ENCODE measurements at regions not wholly inside any gene's neighbourhood (a gene's known extent, or its start where the extent isn't known, plus 50 kb on each side); places are given as distances from the start of the nearest gene placed in this dataset.

DNA sequence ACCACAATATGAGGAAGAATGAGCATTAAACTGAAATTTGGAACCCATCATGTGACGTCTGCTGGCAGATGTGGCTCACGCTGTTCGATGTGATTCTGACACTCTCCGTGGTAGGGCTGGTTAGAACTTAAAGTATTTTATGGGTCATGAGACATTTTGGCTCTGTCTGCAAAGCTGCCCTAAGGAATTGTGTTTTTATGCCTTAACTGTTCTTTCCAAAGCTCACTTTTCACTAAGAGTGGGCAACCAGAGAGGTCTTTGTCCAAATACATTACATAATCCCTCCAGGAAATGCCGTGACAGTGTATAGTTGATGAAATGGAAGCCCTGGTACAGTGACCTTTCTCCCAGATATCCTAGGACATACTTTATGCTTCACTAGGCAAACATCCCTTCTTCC, 119.1 kb downstream of the AQP4 start:
- DNase-seq = no peak
- intact Hi-C loops (cut with DNase I) = no loop called here

- DNase-seq = no peak
- intact Hi-C loops (cut with DNase I) = no loop called here
These were observed 120.0 kb downstream of the AQP4 start for GRCh38 chr18:26745288-26746181.

- DNase-seq = no peak
- intact Hi-C loops (cut with DNase I) = no loop called here
These were observed 123.7 kb downstream of the AQP4 start for GRCh38 chr18:26741758-26742157.

- DNase-seq = no peak
- intact Hi-C loops (cut with DNase I) = no loop called here
These were observed 124.5 kb downstream of the AQP4 start for GRCh38 chr18:26741048-26741447.

DNA sequence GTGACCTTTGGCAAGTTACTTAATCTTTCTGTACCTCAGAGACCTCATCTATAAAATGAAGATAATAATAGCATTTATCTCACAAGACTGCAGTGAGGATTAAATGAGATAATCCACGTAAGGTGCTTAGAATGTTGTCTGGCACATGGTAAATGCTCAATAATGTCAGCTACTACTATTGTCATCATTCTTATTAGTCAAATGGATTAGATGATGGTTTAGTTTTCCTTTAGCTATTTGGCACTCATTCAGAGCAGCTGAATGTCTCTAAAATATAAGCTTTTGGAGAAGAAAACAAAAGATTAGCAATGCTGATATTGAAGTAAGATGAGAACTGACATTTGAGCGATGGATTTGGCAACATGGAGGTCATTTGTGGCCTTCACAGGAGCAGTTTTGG, 125.1 kb downstream of the AQP4 start:
- DNase-seq = no peak
- intact Hi-C loops (cut with DNase I) = no loop called here

GRCh38 chr18:26738706-26739105, 126.8 kb downstream of the AQP4 start:
- intact Hi-C loops (cut with DNase I) = no loop called here
- no peak for DNase-seq

GRCh38 chr18:26736301-26736700, 129.2 kb downstream of the AQP4 start:
- DNase-seq = no peak
- intact Hi-C loops (cut with DNase I) = no loop called here

- no peak for DNase-seq
- intact Hi-C loops (cut with DNase I) = no loop called here
These were observed 130.7 kb downstream of the AQP4 start for GRCh38 chr18:26734760-26735159.

DNA sequence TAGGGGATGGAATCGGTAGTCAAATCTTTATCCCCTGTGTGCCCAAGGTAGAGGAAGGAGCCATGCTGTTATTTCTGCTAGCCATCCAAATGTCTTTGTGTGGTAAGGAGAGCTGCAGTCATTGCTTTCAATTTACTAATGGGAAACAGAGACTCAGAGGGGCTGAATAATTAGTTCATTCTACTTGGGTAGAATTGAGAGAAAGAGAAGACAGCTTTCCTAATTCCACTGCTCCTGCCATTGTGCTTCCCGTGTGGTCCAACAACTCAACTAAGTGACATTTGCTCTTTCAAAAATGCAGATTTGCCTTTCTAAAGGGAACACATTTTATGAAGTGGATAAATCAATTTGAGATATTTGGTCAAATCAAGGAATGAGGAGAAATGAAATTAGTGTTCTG, 136.1 kb downstream of the AQP4 start:
- DNase-seq = no peak
- intact Hi-C loops (cut with DNase I) = no loop called here

GRCh38 chr18:26729008-26729407, 136.5 kb downstream of the AQP4 start:
- intact Hi-C loops (cut with DNase I) = no loop called here
- peak in 1 of 42 donors; percentile 5 for DNase-seq

GRCh38 chr18:26723981-26724380, 141.5 kb downstream of the AQP4 start:
- DNase-seq = no peak
- intact Hi-C loops (cut with DNase I) = no loop called here

DNA sequence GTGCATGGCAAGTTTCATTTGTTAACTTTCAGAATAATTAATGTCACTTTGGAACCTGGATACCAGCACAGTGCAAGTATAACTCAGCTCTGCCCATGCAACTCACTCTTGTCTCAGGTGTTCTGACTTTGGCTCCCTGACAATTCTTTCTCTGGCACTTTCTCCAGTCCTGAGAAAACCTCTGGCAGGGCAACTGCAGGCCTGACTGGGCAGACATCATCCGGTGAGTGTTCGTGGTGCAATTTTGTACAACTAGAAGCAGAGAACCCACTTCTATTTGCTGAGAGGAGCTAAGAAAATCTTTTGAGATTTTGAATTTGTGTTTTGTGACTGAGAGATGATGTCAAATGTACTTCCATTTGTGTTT, 143.0 kb downstream of the AQP4 start:
- DNase-seq = peak in 1 of 42 donors; percentile 33
- intact Hi-C loops (cut with DNase I) = no loop called here

DNA sequence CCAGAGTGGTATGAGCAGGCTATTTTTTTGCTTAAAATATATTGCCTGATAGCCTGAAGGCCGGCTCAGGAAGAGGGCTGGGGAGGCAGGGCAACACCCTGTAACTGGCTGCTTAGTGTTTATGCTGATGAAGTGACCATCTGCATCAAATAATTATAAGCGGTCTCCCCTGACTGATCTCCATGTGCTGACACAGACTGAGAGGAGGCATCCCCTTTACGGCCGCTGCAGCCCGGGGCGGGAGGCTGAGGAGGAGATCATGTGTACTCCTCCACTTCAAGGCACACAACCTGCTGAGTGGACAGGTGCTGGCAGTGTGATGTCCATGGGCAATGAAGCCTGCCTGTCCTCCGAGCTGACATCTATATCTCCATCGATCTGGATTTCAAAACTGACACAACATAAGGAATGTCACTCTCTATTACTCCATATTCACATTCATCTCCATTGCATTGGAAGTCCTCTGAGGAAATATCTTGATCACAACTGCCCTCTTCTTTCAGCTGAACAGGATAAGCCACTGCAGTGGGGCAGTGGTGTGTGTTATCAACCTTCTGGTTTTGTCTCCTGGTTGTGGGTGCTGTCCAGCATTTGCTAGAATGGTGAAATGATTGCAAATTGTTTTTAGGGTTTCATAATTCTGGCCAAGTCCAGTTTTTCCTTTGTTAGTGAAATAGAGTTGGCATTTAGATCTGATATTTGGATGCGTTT, 143.5 kb downstream of the AQP4 start:
- intact Hi-C loops (cut with DNase I) = no loop called here
- peak in 1 of 42 donors; percentile 31 for DNase-seq

DNA sequence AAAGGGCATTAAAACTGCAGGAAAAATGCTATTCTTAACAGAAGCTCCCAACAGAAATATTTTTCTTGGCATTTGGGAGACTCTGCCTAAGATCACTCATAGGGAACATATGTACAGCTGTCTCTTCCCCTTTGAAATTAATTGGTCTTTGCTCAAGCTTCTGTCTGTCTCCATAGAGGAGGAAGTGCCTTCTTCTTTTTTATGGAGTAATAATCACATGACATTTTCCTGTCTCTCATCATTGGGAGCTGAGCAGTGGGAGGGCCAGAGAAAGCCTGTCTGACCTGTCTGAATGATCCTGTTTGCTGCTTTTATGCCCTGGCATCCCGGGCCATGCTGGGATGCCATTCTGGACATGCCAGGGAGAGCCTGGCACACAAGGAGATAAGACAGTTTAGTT, 145.6 kb downstream of the AQP4 start:
- intact Hi-C loops (cut with DNase I) = no loop called here
- DNase-seq = no peak

- no peak for DNase-seq
- intact Hi-C loops (cut with DNase I) = no loop called here
These were observed 148.3 kb downstream of the AQP4 start for GRCh38 chr18:26717123-26717719.

GRCh38 chr18:26714739-26715138, 150.8 kb downstream of the AQP4 start:
- DNase-seq = peak in 2 of 42 donors; percentile 11 to 14
- intact Hi-C loops (cut with DNase I) = no loop called here

DNA sequence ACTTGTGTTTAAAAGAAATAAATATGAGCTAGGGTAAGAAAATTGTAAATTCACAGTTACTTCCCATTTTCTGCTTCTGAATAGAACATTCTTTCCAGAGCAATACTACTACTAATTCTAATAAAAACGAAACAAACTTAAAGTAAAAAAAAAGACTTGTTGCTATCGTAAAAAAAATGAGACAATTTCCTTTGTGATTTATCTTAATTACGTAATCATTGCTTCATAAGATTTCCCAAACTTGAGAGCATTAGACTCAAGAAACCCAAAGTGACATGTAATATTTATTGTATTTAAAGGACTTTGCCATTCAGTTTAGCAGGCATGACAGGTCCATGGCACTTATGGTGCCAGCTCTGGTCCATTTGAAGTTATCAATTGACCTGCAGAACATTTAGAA, 153.8 kb downstream of the AQP4 start:
- intact Hi-C loops (cut with DNase I) = no loop called here
- no peak for DNase-seq

GRCh38 chr18:26710470-26711096, 154.9 kb downstream of the AQP4 start:
- intact Hi-C loops (cut with DNase I) = no loop called here
- DNase-seq = no peak

DNA sequence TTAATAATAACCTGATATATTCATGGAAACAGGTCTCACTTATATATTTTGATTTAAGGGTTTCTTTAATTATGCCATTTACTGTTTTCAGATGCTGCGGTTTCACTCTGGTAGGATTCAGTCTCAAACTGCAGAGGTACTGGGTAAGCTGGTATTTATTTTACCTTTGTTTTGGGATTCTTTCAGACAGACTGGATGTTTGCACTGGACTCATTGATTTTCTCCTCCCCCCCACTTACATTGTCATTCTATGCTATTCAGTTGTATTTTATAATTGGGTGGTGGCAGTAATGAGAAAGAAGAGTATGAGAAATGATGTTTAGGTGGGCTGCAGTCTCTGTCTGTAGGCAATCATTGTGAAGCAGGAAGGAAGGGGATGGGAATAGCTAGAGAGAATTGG, 155.6 kb downstream of the AQP4 start:
- DNase-seq = no peak
- intact Hi-C loops (cut with DNase I) = no loop called here

All from head of caudate nucleus (tissue), 42 donors.